GM23338 (cell line): ENCODE measurements at regions not wholly inside any gene's neighbourhood (a gene's known extent, or its start where the extent isn't known, plus 50 kb on each side); places are given as distances from the start of the nearest gene placed in this dataset.

Experiments used
- CREB1 ChIP-seq: fragments of 250-450 bp; sonication (Bioruptor Pico); IDR thresholded peaks from 2 replicates; pipeline ENCODE4 v1.5.0; 2020; ENCODE audit warnings: low read depth, mild to moderate bottlenecking, moderate library complexity
- CTCF ChIP-seq, 2 experiments: fragments of 200-600 bp in 1 of 2; sonication (generic) in 1 of 2; conservative IDR thresholded peaks; 2 replicates each; pipeline versions ENCODE4 v1.5.1 to v1.6.1; 2016 to 2017; ENCODE audit warnings: antibody characterized with exemption in 2 of 2, low read depth in 2 of 2, mild to moderate bottlenecking in 2 of 2, moderate library complexity in 1 of 2
- EZH2 ChIP-seq: fragments of 200-600 bp; sonication (generic); IDR thresholded peaks from one replicate; pipeline ENCODE4 v1.8.0; 2017; ENCODE audit warnings: antibody characterized with exemption, mild to moderate bottlenecking, low read depth; ENCODE audit not compliant: unreplicated experiment
- EZH2phosphoT487 ChIP-seq: fragments of 200-600 bp; sonication (generic); IDR thresholded peaks from one replicate; pipeline ENCODE4 v1.8.1; 2018; ENCODE audit warnings: antibody characterized with exemption; ENCODE audit not compliant: unreplicated experiment
- JUNB ChIP-seq: IDR thresholded peaks from one replicate; pipeline ENCODE4 v1.6.1; 2016; ENCODE audit warnings: antibody characterized with exemption; ENCODE audit not compliant: unreplicated experiment
- POLR2AphosphoS5 ChIP-seq: IDR thresholded peaks from 2 replicates; pipeline ENCODE4 v1.6.1; 2016; ENCODE audit warnings: antibody characterized with exemption, low read depth
- STAT1 ChIP-seq: IDR thresholded peaks from one replicate; pipeline ENCODE4 v1.6.1; 2016; ENCODE audit warnings: antibody characterized with exemption; ENCODE audit not compliant: unreplicated experiment
- ZNF331 ChIP-seq: fragments of 250-450 bp; sonication (Bioruptor Pico); IDR thresholded peaks from 2 replicates; pipeline ENCODE4 v1.5.0; 2020; ENCODE audit warnings: low read depth, mild to moderate bottlenecking, moderate library complexity
- TF ChIP-seq, protein P1 (sequence below): IDR thresholded peaks from one replicate; pipeline ENCODE4 v1.6.1; 2018; ENCODE audit warnings: antibody characterized with exemption; ENCODE audit not compliant: unreplicated experiment

DNA sequence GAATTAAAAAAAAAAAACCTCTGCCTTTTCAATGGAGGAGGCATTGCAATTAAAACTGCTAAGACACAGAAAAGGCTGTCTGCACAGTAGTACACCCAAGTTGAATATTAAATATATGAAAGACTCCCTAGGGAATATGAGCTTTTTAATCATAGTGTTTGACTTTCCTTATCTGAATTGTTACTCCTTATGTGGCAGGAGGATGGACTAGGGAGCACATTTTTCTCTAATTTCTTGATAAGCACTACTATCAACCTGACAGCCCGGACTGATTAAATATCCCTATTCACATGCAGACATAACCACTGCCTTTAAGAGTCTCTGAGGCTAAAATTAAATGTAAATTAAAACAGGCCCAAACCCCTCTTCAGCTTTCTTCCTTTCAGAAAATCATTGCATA is 428.6 kb upstream of the GJE1 start:
- TF ChIP-seq CTCF (conservative IDR thresholded peaks at IDR 0.05; ENCODE audit: low read depth in 2 of 2) (no peak), CREB1 (no peak), POLR2AphosphoS5 (no peak), EZH2 (no peak), EZH2phosphoT487 (no peak), ZNF331 (no peak), JUNB (no peak), STAT1 (no peak)
- TF ChIP-seq, protein P1, sequence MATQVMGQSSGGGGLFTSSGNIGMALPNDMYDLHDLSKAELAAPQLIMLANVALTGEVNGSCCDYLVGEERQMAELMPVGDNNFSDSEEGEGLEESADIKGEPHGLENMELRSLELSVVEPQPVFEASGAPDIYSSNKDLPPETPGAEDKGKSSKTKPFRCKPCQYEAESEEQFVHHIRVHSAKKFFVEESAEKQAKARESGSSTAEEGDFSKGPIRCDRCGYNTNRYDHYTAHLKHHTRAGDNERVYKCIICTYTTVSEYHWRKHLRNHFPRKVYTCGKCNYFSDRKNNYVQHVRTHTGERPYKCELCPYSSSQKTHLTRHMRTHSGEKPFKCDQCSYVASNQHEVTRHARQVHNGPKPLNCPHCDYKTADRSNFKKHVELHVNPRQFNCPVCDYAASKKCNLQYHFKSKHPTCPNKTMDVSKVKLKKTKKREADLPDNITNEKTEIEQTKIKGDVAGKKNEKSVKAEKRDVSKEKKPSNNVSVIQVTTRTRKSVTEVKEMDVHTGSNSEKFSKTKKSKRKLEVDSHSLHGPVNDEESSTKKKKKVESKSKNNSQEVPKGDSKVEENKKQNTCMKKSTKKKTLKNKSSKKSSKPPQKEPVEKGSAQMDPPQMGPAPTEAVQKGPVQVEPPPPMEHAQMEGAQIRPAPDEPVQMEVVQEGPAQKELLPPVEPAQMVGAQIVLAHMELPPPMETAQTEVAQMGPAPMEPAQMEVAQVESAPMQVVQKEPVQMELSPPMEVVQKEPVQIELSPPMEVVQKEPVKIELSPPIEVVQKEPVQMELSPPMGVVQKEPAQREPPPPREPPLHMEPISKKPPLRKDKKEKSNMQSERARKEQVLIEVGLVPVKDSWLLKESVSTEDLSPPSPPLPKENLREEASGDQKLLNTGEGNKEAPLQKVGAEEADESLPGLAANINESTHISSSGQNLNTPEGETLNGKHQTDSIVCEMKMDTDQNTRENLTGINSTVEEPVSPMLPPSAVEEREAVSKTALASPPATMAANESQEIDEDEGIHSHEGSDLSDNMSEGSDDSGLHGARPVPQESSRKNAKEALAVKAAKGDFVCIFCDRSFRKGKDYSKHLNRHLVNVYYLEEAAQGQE: no peak
